HEK293 (cell line): ENCODE measurements at regions not wholly inside any gene's neighbourhood (a gene's known extent, or its start where the extent isn't known, plus 50 kb on each side); places are given as distances from the start of the nearest gene placed in this dataset.

Source experiments
- CTCF ChIA-PET: fragments of 350-600 bp; formaldehyde crosslinking; extraction: SDS; loops from one replicate; lab custom pipeline; 2021; ENCODE audit warnings: antibody characterized with exemption; lab: Yijun Ruan, JAX
- POLR2A ChIA-PET: fragments of 300-600 bp; formaldehyde crosslinking; extraction: SDS; loops from one replicate; lab custom pipeline; 2020; ENCODE audit warnings: antibody characterized with exemption, inconsistent platforms; lab: Yijun Ruan, JAX
- H3K27ac ChIP-seq: fragments of 200-500 bp; sonication (Bioruptor generic); 2 replicates; pipeline ENCODE4 v1.5.1; 2014; ENCODE audit warnings: low read depth, low read length, control low read depth, inconsistent platforms; ENCODE audit errors: extremely low read depth
- H3K36me3 ChIP-seq, 2 experiments: fragments of 200-500 bp in 1 of 2; sonication (Bioruptor generic) in 1 of 2; 1 replicate in 1 of 2; 2 replicates in 1 of 2; pipeline ENCODE4 v1.5.1; 2014 to 2017; ENCODE audit warnings: inconsistent platforms in 2 of 2, low read length in 2 of 2; ENCODE audit not compliant: control insufficient read depth in 2 of 2, insufficient read depth in 1 of 2
- H3K4me1 ChIP-seq: fragments of 200-500 bp; sonication (Bioruptor generic); 2 replicates; pipeline ENCODE4 v1.5.1; 2014; ENCODE audit warnings: mild to moderate bottlenecking, low read length, inconsistent platforms; ENCODE audit not compliant: control insufficient read depth, insufficient read depth
- H3K4me3 ChIP-seq: 2 replicates; pipeline ENCODE4 v1.5.1; 2011; ENCODE audit warnings: low read depth, mild to moderate bottlenecking, control low read depth, low read length, moderate library complexity
- H3K9me3 ChIP-seq: fragments of 200-500 bp; sonication (Bioruptor generic); 2 replicates; pipeline ENCODE4 v1.5.1; 2014; ENCODE audit warnings: low read depth, low read length, inconsistent platforms; ENCODE audit not compliant: control insufficient read depth, insufficient read depth
- AEBP2 ChIP-seq: fragments of 450-650 bp; formaldehyde crosslinking; IDR thresholded peaks from 2 replicates; pipeline ENCODE4 v1.5.1; 2016; ENCODE audit warnings: missing biosample characterization, missing genetic modification characterization, borderline replicate concordance
- GLIS1 ChIP-seq: fragments of 450-650 bp; formaldehyde crosslinking; IDR thresholded peaks from 2 replicates; pipeline ENCODE4 v1.5.1; 2016; ENCODE audit warnings: missing biosample characterization, missing genetic modification characterization
- IKZF3 ChIP-seq: fragments of 450-650 bp; IDR thresholded peaks from 2 replicates; pipeline ENCODE4 v1.5.0; 2018; ENCODE audit warnings: missing biosample characterization, mild to moderate bottlenecking, missing genetic modification characterization, moderate library complexity
- PRDM6 ChIP-seq: fragments of 450-650 bp; formaldehyde crosslinking; IDR thresholded peaks from 2 replicates; pipeline ENCODE4 v1.5.1; 2017; ENCODE audit warnings: missing biosample characterization, missing genetic modification characterization
- SP7 ChIP-seq: fragments of 450-650 bp; formaldehyde crosslinking; IDR thresholded peaks from 2 replicates; pipeline ENCODE4 v1.5.1; 2016; ENCODE audit warnings: missing biosample characterization, missing genetic modification characterization
- TSHZ1 ChIP-seq: fragments of 450-650 bp; formaldehyde crosslinking; IDR thresholded peaks from 2 replicates; pipeline ENCODE4 v1.5.1; 2016; ENCODE audit warnings: missing biosample characterization, missing genetic modification characterization, borderline replicate concordance
- ZBTB48 ChIP-seq: fragments of 450-650 bp; formaldehyde crosslinking; IDR thresholded peaks from 2 replicates; pipeline ENCODE4 v1.5.1; 2016; ENCODE audit warnings: missing biosample characterization, missing genetic modification characterization
- ZFP37 ChIP-seq: fragments of 450-650 bp; formaldehyde crosslinking; IDR thresholded peaks from 2 replicates; pipeline ENCODE4 v1.5.1; 2016; ENCODE audit warnings: missing biosample characterization, missing genetic modification characterization
- ZNF175 ChIP-seq: fragments of 450-650 bp; formaldehyde crosslinking; IDR thresholded peaks from 2 replicates; pipeline ENCODE4 v1.5.1; 2016; ENCODE audit warnings: missing biosample characterization, missing genetic modification characterization
- ZNF223 ChIP-seq: fragments of 450-650 bp; formaldehyde crosslinking; IDR thresholded peaks from 2 replicates; pipeline ENCODE4 v1.5.1; 2016; ENCODE audit warnings: missing biosample characterization, missing genetic modification characterization
- ZNF354C ChIP-seq: fragments of 450-650 bp; formaldehyde crosslinking; IDR thresholded peaks from 2 replicates; pipeline ENCODE4 v1.5.1; 2016; ENCODE audit warnings: missing biosample characterization, missing genetic modification characterization, low read depth, borderline replicate concordance
- ZNF404 ChIP-seq: fragments of 450-650 bp; formaldehyde crosslinking; IDR thresholded peaks from 2 replicates; pipeline ENCODE4 v1.5.1; 2017; ENCODE audit warnings: missing biosample characterization, missing genetic modification characterization
- ZNF433 ChIP-seq: fragments of 450-650 bp; formaldehyde crosslinking; IDR thresholded peaks from 2 replicates; pipeline ENCODE4 v1.5.1; 2016; ENCODE audit warnings: missing biosample characterization, missing genetic modification characterization, low read depth
- ZNF514 ChIP-seq: fragments of 450-650 bp; formaldehyde crosslinking; IDR thresholded peaks from 2 replicates; pipeline ENCODE4 v1.5.1; 2016; ENCODE audit warnings: missing biosample characterization, missing genetic modification characterization
- ZNF530 ChIP-seq: fragments of 450-650 bp; formaldehyde crosslinking; IDR thresholded peaks from 2 replicates; pipeline ENCODE4 v1.5.1; 2016; ENCODE audit warnings: low read depth, missing biosample characterization, missing genetic modification characterization
- ZNF596 ChIP-seq: fragments of 450-650 bp; IDR thresholded peaks from 2 replicates; pipeline ENCODE4 v1.5.0; 2018; ENCODE audit warnings: missing biosample characterization, mild to moderate bottlenecking, missing genetic modification characterization, moderate library complexity
- ZSCAN23 ChIP-seq: fragments of 450-650 bp; formaldehyde crosslinking; IDR thresholded peaks from 2 replicates; pipeline ENCODE4 v1.5.1; 2016; ENCODE audit warnings: missing biosample characterization, missing genetic modification characterization
- TF ChIP-seq, protein P1 (sequence below): fragments of 450-650 bp; formaldehyde crosslinking; IDR thresholded peaks from 2 replicates; pipeline ENCODE4 v1.5.1; 2017; ENCODE audit warnings: missing biosample characterization, missing genetic modification characterization

DNA sequence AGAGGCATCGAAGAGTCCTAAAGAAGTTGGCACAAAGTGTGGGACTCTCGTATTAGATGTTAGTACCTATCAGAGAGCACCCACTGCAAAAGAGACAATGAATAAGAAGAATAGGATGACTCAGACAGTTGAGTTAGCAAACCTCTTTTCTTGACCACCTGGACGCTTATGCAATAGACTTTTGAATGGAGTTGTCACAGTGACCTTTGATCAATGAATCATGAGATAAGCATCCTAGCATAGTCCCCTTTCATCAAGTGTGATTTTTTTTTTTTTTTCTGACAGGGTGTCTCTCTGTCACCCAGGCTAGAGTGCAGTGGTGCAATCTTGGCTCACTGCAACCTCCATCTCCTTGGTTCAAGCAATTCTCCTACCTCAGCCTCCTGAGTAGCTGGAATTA is 1417.9 kb upstream of the GOT2 start (continued):
- TF ChIP-seq ZNF175 (tag by site-specific recombination) (no peak), ZBTB48 (tag by site-specific recombination) (no peak), PRDM6 (tag by site-specific recombination) (no peak), ZSCAN23 (tag by site-specific recombination) (no peak), ZNF433 (tag by site-specific recombination) (no peak), AEBP2 (tag by site-specific recombination) (no peak), ZNF404 (tag by site-specific recombination) (no peak)

DNA sequence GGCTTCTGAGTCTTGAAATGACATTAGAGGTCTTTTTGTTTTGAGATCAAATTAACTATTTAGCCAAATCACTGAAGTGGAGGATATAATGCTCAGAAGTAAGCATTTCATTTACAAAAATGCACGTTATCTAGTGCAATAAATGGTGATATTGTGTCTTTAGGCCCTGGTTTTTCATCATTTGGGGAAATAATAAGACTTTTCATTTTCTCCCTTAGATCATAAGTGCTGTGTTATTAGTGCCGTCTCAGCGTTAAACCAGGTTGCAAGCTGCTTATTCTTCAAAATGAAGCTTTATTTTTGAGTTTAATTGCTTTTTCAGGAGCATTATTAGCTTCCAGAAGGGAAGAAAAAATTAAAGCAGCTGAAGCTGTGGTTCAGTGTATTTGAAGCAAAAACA is 1416.8 kb upstream of the GOT2 start:
- H3K4me1 ChIP-seq = no peaks in the 10 kb centered on the region
- TF ChIP-seq, protein P1, sequence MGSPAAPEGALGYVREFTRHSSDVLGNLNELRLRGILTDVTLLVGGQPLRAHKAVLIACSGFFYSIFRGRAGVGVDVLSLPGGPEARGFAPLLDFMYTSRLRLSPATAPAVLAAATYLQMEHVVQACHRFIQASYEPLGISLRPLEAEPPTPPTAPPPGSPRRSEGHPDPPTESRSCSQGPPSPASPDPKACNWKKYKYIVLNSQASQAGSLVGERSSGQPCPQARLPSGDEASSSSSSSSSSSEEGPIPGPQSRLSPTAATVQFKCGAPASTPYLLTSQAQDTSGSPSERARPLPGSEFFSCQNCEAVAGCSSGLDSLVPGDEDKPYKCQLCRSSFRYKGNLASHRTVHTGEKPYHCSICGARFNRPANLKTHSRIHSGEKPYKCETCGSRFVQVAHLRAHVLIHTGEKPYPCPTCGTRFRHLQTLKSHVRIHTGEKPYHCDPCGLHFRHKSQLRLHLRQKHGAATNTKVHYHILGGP (tag by site-specific recombination) = no peak
- TF ChIP-seq SP7 (tag by site-specific recombination) = no peak
- no peak for TF ChIP-seq ZNF354C (tag by site-specific recombination)
- TF ChIP-seq TSHZ1 (tag by site-specific recombination) = no peak
- no peak for TF ChIP-seq ZNF514
- no peak for TF ChIP-seq ZNF223 (tag by site-specific recombination)
- TF ChIP-seq ZNF530 = no peak
- TF ChIP-seq, all 188 proteins: peak for 0
- H3K27ac ChIP-seq = no peak overlapping the region
- H3K9me3 ChIP-seq = no peaks in the 10 kb centered on the region
- no peak overlapping the region for H3K4me3 ChIP-seq
- ChIA-PET CTCF (no interaction called here), POLR2A (no interaction called here)
- no peaks in the 10 kb centered on the region for H3K36me3 ChIP-seq

DNA sequence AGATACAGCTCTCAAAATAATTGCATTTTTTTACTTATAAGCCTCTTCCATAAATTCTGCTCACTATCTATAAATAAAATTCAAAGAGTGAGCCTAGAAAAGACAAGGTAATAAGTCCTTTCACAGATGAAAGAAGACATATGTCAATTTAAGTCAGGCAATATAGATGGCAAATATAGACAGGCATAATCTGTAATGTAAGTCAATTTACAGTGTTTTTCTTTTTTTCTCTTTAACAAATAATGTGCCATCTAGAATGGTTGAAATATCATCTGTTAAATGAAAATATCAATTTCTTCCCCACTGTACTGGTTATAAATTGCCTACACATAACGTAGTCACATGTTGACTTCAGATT is 1409.2 kb upstream of the GOT2 start:
- no peak overlapping the region for H3K27ac ChIP-seq
- no peak for TF ChIP-seq IKZF3 (tag by site-specific recombination)
- TF ChIP-seq ZFP37 (tag by site-specific recombination) = no peak
- TF ChIP-seq GLIS1 (tag by site-specific recombination) = no peak
- no peak for TF ChIP-seq ZNF596 (tag by site-specific recombination)
- TF ChIP-seq, all 188 proteins: peak for 0
- Histone ChIP-seq H3K4me1 (no peaks in the 10 kb centered on the region), H3K9me3 (no peaks in the 10 kb centered on the region), H3K4me3 (no peak overlapping the region), H3K36me3 (no peaks in the 10 kb centered on the region)
- POLR2A ChIA-PET = no interaction called here
- CTCF ChIA-PET = no interaction called here
